Kidney (tissue), 13 donors: ENCODE measurements at regions not wholly inside any gene's neighbourhood (a gene's known extent, or its start where the extent isn't known, plus 50 kb on each side); places are given as distances from the start of the nearest gene placed in this dataset.

Experiments used
- DNase-seq, 5 donors: peaks; one replicate each; pipeline ENCODE4 v3.0.0-alpha.2; 2013 to 2020
- FAIRE-seq: peaks from 2 replicates; lab custom pipeline; 2012; peaks lifted over from hg19 to GRCh38; lab: Jason Lieb, UNC
- H3K27ac ChIP-seq, 2 donors: one replicate each; pipeline ENCODE4 v1.7.0; 2013; ENCODE audit warnings: low read depth in 2 of 2, low read length in 2 of 2, inconsistent platforms in 1 of 2
- H3K27me3 ChIP-seq: one replicate; pipeline ENCODE4 v1.7.1; 2013; ENCODE audit warnings: low read length, inconsistent platforms; ENCODE audit not compliant: control insufficient read depth, insufficient read depth
- H3K36me3 ChIP-seq, 3 donors: one replicate each; pipeline versions ENCODE4 v1.7.0 to v1.7.1; 2013; ENCODE audit warnings: low read length in 3 of 3, control low read depth in 1 of 3, inconsistent platforms in 1 of 3; ENCODE audit not compliant: insufficient read depth in 3 of 3, control insufficient read depth in 2 of 3
- H3K4me1 ChIP-seq, 3 donors: one replicate each; pipeline versions ENCODE4 v1.7.0 to v1.7.1; 2013; ENCODE audit warnings: low read length in 3 of 3, inconsistent platforms in 1 of 3, low read depth in 1 of 3; ENCODE audit not compliant: control insufficient read depth in 2 of 3, insufficient read depth in 2 of 3
- H3K4me3 ChIP-seq, 3 donors: one replicate each; pipeline versions ENCODE4 v1.7.0 to v1.8.1; 2013; ENCODE audit warnings: low read length in 3 of 3, control low read depth in 1 of 3, inconsistent platforms in 1 of 3
- H3K9ac ChIP-seq, 3 donors: one replicate each; pipeline versions ENCODE4 v1.7.0 to v1.7.1; 2013; ENCODE audit warnings: low read length in 3 of 3, control low read depth in 1 of 3, inconsistent platforms in 1 of 3
- H3K9me3 ChIP-seq, 3 donors: one replicate each; pipeline versions ENCODE4 v1.7.0 to v1.7.1; 2013; ENCODE audit warnings: low read length in 3 of 3, control low read depth in 1 of 3, inconsistent platforms in 1 of 3; ENCODE audit not compliant: control insufficient read depth in 2 of 3, insufficient read depth in 1 of 3
- intact Hi-C: fragments of 100-400 bp; cut with DNase I; formaldehyde crosslinking; loops from one replicate; pipeline ENCODE4 v1.11.1; 2022
- TF ChIP-seq, protein P1 (sequence below): IDR thresholded peaks from 3 replicates; pipeline ENCODE4 v1.5.1; 2012; ENCODE audit warnings: mild to moderate bottlenecking, moderate library complexity, borderline replicate concordance; ENCODE audit not compliant: insufficient read depth; ENCODE audit errors: extremely low read depth
- donor health status: control.
- donor health status: control.
- donor health status: control.
- donor health status: control.
- donor health status: control.
- donor health status: DM: yes; HTN: yes; CAD: no.
- donor health status: Normal renal cell carcinoma (clear cell type).

DNA sequence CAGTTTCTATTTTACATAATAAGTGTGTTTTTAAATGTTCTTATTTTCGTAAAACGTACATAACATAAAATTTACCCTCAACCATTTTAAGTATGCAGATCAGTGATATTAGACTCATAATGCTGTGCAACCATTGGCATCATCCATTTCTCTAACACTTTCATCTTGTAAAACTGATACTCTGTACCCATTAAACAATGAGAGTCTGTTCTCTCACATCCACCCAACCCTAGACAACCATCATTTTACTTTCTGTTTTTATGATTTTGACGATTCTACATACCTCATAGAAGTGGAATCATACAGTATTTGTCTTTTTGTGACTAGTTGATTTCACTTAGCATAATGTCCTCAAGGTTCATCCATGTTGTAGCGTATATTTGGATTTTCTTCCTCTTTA lies 140.4 kb downstream of the TINAG start:
- no peaks in the 10 kb centered on the region for H3K27me3 ChIP-seq
- H3K36me3 ChIP-seq, result no peaks in the 10 kb centered on the region
- no peaks in the 10 kb centered on the region for H3K4me1 ChIP-seq
- no peak overlapping the region for H3K27ac ChIP-seq
- FAIRE-seq (no peak), DNase-seq (no peak)
- intact Hi-C loops, result no loop called here
- H3K9ac ChIP-seq, result no peak overlapping the region
- H3K9me3 ChIP-seq, result no peaks in the 10 kb centered on the region
- TF ChIP-seq, protein P1, sequence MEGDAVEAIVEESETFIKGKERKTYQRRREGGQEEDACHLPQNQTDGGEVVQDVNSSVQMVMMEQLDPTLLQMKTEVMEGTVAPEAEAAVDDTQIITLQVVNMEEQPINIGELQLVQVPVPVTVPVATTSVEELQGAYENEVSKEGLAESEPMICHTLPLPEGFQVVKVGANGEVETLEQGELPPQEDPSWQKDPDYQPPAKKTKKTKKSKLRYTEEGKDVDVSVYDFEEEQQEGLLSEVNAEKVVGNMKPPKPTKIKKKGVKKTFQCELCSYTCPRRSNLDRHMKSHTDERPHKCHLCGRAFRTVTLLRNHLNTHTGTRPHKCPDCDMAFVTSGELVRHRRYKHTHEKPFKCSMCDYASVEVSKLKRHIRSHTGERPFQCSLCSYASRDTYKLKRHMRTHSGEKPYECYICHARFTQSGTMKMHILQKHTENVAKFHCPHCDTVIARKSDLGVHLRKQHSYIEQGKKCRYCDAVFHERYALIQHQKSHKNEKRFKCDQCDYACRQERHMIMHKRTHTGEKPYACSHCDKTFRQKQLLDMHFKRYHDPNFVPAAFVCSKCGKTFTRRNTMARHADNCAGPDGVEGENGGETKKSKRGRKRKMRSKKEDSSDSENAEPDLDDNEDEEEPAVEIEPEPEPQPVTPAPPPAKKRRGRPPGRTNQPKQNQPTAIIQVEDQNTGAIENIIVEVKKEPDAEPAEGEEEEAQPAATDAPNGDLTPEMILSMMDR, result no peak
- H3K4me3 ChIP-seq, result no peak overlapping the region

DNA sequence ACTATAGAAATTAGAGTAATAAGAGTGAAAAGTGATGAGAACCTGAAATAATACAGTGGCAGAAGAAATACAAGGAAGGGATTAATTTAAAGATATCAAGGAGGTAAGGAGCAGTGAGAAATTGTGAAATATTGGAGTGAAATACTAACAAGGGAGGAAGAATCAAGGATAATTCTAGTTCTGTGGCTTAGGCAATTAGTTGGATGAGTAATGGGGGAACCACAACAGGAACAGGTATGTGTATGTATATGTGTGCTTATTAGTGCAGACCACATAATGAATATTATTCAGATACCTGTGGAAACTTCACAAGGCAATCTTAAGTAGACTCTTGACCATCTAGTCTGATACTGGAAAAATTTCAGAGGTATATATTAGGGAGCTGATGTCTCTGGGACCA lies 143.3 kb downstream of the TINAG start:
- no peaks in the 10 kb centered on the region for H3K36me3 ChIP-seq
- intact Hi-C loops, result no loop called here
- H3K9me3 ChIP-seq, result no peaks in the 10 kb centered on the region
- FAIRE-seq, result no peak
- no peaks in the 10 kb centered on the region for H3K4me1 ChIP-seq
- H3K4me3 ChIP-seq, result no peak overlapping the region
- DNase-seq, result no peak
- no peak overlapping the region for H3K27ac ChIP-seq
- H3K9ac ChIP-seq, result no peak overlapping the region
- no peaks in the 10 kb centered on the region for H3K27me3 ChIP-seq
- TF ChIP-seq, protein P1, result no peak

DNA sequence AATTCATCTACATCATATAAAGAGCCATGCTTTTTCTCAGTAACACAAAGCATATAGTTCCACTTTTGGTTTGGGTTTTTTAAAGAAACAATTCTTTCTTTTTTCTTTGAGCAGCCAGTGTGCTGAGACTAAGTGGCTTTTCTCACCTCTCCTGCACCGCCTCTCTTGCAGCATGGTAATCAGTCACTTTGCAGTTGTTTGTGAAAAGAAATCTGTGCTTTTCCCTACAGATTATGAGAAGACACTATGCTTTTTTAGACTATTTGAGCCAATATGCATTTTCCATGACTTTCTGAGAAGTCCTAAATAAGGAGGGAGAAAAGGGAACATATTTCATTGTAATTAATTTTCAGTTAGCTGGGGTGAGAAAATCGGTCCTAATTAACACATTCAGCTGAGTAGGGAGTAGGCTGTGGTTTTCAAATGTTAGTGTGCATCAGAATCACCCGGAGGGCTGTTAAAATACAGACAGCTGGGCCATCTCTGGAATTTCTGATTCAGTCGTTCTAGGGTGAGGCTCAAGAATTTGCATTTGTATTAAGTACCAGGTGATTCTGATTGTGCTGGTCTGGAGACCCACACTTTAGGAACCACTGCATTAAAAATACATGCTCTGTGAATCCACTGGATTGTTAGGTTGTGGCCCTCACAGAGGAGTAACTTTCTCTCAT lies 155.2 kb downstream of the TINAG start:
- no peaks in the 10 kb centered on the region for H3K9me3 ChIP-seq
- H3K27ac ChIP-seq, result no peak overlapping the region
- TF ChIP-seq, protein P1, result no peak
- no peak overlapping the region for H3K4me3 ChIP-seq
- H3K4me1 ChIP-seq, result no peaks in the 10 kb centered on the region
- no peak for DNase-seq
- FAIRE-seq, result no peak
- H3K27me3 ChIP-seq, result no peaks in the 10 kb centered on the region
- H3K9ac ChIP-seq, result no peak overlapping the region
- intact Hi-C loops, result no loop called here
- H3K36me3 ChIP-seq, result no peaks in the 10 kb centered on the region
